ENCODE measurements at regions not wholly inside any gene's neighbourhood (a gene's known extent, or its start where the extent isn't known, plus 50 kb on each side); places are given as distances from the start of the nearest gene placed in this dataset.
A peak's percentile ranks its signal among the peaks of the same experiment; 100 is the strongest.

GRCh38 chrX:22634083-22634482, 361.4 kb downstream of the CBLL2 start:
- intact Hi-C loops (cut with micrococcal nuclease) = no loop called here
- no peak overlapping the region for H3K27ac ChIP-seq (ENCODE audit: low read depth, low read length)
- no peaks in the 10 kb centered on the region for H3K36me3 ChIP-seq (ENCODE audit: control insufficient read depth in 2 of 3, insufficient read depth in 3 of 3, low read length in 3 of 3)
- H3K4me1 Mint-ChIP-seq = no peaks in the 10 kb centered on the region
- no peaks in the 10 kb centered on the region for H3K27me3 Mint-ChIP-seq
- no peak for DNase-seq
- H3K4me3 Mint-ChIP-seq = no peak overlapping the region
- no peaks in the 10 kb centered on the region for H3K4me1 ChIP-seq (ENCODE audit: control insufficient read depth in 2 of 2, insufficient read depth in 2 of 2, low read length in 2 of 2)
- H3K36me3 Mint-ChIP-seq = no peaks in the 10 kb centered on the region
- H3K4me3 ChIP-seq (ENCODE audit: low read length) = no peak overlapping the region
- peaks cover 0 to 7% (median 0%) of the 10 kb centered on the region in 11 donors for H3K9me3 Mint-ChIP-seq
- no peak overlapping the region for H3K27ac Mint-ChIP-seq
- no peak for ATAC-seq
- CTCF ChIA-PET = no interaction called here
- no peaks in the 10 kb centered on the region for H3K9me3 ChIP-seq (ENCODE audit: control insufficient read depth in 2 of 3, low read length in 3 of 3)
- no peaks in the 10 kb centered on the region for H3K27me3 ChIP-seq (ENCODE audit: control insufficient read depth in 2 of 2, insufficient read depth in 2 of 2, low read length in 2 of 2)
- POLR2A ChIA-PET = no interaction called here

- intact Hi-C loops (cut with micrococcal nuclease) = no loop called here
- H3K4me1 Mint-ChIP-seq = no peaks in the 10 kb centered on the region
- H3K27me3 ChIP-seq (ENCODE audit: control insufficient read depth in 2 of 2, insufficient read depth in 2 of 2, low read length in 2 of 2) = no peaks in the 10 kb centered on the region
- DNase-seq (no peak), ATAC-seq (no peak)
- peaks cover 0 to 7% (median 0%) of the 10 kb centered on the region in 11 donors for H3K9me3 Mint-ChIP-seq
- POLR2A ChIA-PET = no interaction called here
- H3K36me3 ChIP-seq (ENCODE audit: control insufficient read depth in 2 of 3, insufficient read depth in 3 of 3, low read length in 3 of 3) = no peaks in the 10 kb centered on the region
- H3K4me3 ChIP-seq (ENCODE audit: low read length) = no peak overlapping the region
- H3K9me3 ChIP-seq (ENCODE audit: control insufficient read depth in 2 of 3, low read length in 3 of 3) = no peaks in the 10 kb centered on the region
- no peak overlapping the region for H3K27ac ChIP-seq (ENCODE audit: low read depth, low read length)
- no peaks in the 10 kb centered on the region for H3K36me3 Mint-ChIP-seq
- H3K27ac Mint-ChIP-seq = no peak overlapping the region
- no peak overlapping the region for H3K4me3 Mint-ChIP-seq
- H3K4me1 ChIP-seq (ENCODE audit: control insufficient read depth in 2 of 2, insufficient read depth in 2 of 2, low read length in 2 of 2) = no peaks in the 10 kb centered on the region
- CTCF ChIA-PET = no interaction called here
- no peaks in the 10 kb centered on the region for H3K27me3 Mint-ChIP-seq
Measured at GRCh38 chrX:22634751-22635150, 362.0 kb downstream of the CBLL2 start.

- no peaks in the 10 kb centered on the region for H3K4me1 ChIP-seq (ENCODE audit: control insufficient read depth in 2 of 2, insufficient read depth in 2 of 2, low read length in 2 of 2)
- POLR2A ChIA-PET = no interaction called here
- H3K27me3 Mint-ChIP-seq = no peaks in the 10 kb centered on the region
- peak overlapping the region in 1 of 10 donors; percentile 58 for H3K4me3 Mint-ChIP-seq
- no peaks in the 10 kb centered on the region for H3K9me3 ChIP-seq (ENCODE audit: control insufficient read depth in 2 of 3, low read length in 3 of 3)
- DNase-seq = no peak
- H3K27ac Mint-ChIP-seq = peak overlapping the region in 1 of 9 donors; percentile 51
- ATAC-seq = no peak
- no peaks in the 10 kb centered on the region for H3K4me1 Mint-ChIP-seq
- CTCF ChIA-PET = no interaction called here
- H3K27ac ChIP-seq (ENCODE audit: low read depth, low read length) = no peak overlapping the region
- no peaks in the 10 kb centered on the region for H3K36me3 ChIP-seq (ENCODE audit: control insufficient read depth in 2 of 3, insufficient read depth in 3 of 3, low read length in 3 of 3)
- peaks cover 0 to 3% (median 0%) of the 10 kb centered on the region in 11 donors for H3K9me3 Mint-ChIP-seq
- no peaks in the 10 kb centered on the region for H3K36me3 Mint-ChIP-seq
- no peaks in the 10 kb centered on the region for H3K27me3 ChIP-seq (ENCODE audit: control insufficient read depth in 2 of 2, insufficient read depth in 2 of 2, low read length in 2 of 2)
- no peak overlapping the region for H3K4me3 ChIP-seq (ENCODE audit: low read length)
- intact Hi-C loops (cut with micrococcal nuclease) = no loop called here
Measured at GRCh38 chrX:22648281-22648680, 351.5 kb upstream of the DDX53 start.

DNA sequence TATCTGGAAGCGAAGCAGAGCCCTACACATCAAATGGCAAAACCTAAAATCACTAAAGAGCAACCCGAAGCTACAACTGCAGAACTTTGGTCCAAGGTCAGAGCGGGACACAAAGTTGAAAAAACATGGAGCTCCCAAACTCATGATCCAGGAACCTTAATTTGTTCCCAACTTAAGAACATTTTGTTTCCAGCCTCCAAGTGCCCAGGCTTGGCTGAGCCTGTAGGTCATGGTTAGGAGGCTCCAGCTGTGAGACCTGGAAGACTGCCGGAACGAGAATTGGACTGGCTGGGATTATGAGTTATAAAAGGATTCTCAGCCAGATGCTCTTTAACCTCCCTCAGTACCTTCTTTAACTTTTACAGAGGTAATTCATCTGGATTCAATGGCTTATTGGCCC, 349.1 kb upstream of the DDX53 start:
- intact Hi-C loops (cut with micrococcal nuclease) = no loop called here
- Mint-ChIP-seq H3K27me3 (no peaks in the 10 kb centered on the region), H3K27ac (no peak overlapping the region), H3K9me3 (peaks cover 0 to 3% (median 0%) of the 10 kb centered on the region in 11 donors), H3K4me3 (no peak overlapping the region), H3K36me3 (no peaks in the 10 kb centered on the region), H3K4me1 (no peaks in the 10 kb centered on the region)
- Histone ChIP-seq H3K4me3 (ENCODE audit: low read length) (no peak overlapping the region), H3K9me3 (ENCODE audit: control insufficient read depth in 2 of 3, low read length in 3 of 3) (no peaks in the 10 kb centered on the region), H3K4me1 (ENCODE audit: control insufficient read depth in 2 of 2, insufficient read depth in 2 of 2, low read length in 2 of 2) (no peaks in the 10 kb centered on the region), H3K36me3 (ENCODE audit: control insufficient read depth in 2 of 3, insufficient read depth in 3 of 3, low read length in 3 of 3) (no peaks in the 10 kb centered on the region), H3K27me3 (ENCODE audit: control insufficient read depth in 2 of 2, insufficient read depth in 2 of 2, low read length in 2 of 2) (no peaks in the 10 kb centered on the region), H3K27ac (ENCODE audit: low read depth, low read length) (no peak overlapping the region)
- ATAC-seq (no peak), DNase-seq (no peak)
- CTCF ChIA-PET = no interaction called here
- POLR2A ChIA-PET = no interaction called here

- Histone ChIP-seq H3K4me1 (ENCODE audit: control insufficient read depth in 2 of 2, insufficient read depth in 2 of 2, low read length in 2 of 2) (no peaks in the 10 kb centered on the region), H3K36me3 (ENCODE audit: control insufficient read depth in 2 of 3, insufficient read depth in 3 of 3, low read length in 3 of 3) (no peaks in the 10 kb centered on the region), H3K27me3 (ENCODE audit: control insufficient read depth in 2 of 2, insufficient read depth in 2 of 2, low read length in 2 of 2) (no peaks in the 10 kb centered on the region), H3K27ac (ENCODE audit: low read depth, low read length) (no peak overlapping the region), H3K9me3 (ENCODE audit: control insufficient read depth in 2 of 3, low read length in 3 of 3) (no peaks in the 10 kb centered on the region), H3K4me3 (ENCODE audit: low read length) (no peak overlapping the region)
- Mint-ChIP-seq H3K4me3 (no peak overlapping the region), H3K4me1 (no peaks in the 10 kb centered on the region), H3K9me3 (peaks cover 0 to 3% (median 0%) of the 10 kb centered on the region in 11 donors), H3K36me3 (no peaks in the 10 kb centered on the region), H3K27ac (no peak overlapping the region), H3K27me3 (no peaks in the 10 kb centered on the region)
- intact Hi-C loops (cut with micrococcal nuclease) = no loop called here
- ATAC-seq = no peak
- POLR2A ChIA-PET = no interaction called here
- DNase-seq = no peak
- CTCF ChIA-PET = no interaction called here
Measured at GRCh38 chrX:22652596-22652995, 347.2 kb upstream of the DDX53 start.

- CTCF ChIA-PET = no interaction called here
- H3K4me1 Mint-ChIP-seq = no peaks in the 10 kb centered on the region
- no peaks in the 10 kb centered on the region for H3K9me3 ChIP-seq (ENCODE audit: control insufficient read depth in 2 of 3, low read length in 3 of 3)
- POLR2A ChIA-PET = no interaction called here
- H3K36me3 Mint-ChIP-seq = no peaks in the 10 kb centered on the region
- H3K9me3 Mint-ChIP-seq = peaks cover 0 to 5% (median 0%) of the 10 kb centered on the region in 11 donors
- no peak for DNase-seq
- no peaks in the 10 kb centered on the region for H3K4me1 ChIP-seq (ENCODE audit: control insufficient read depth in 2 of 2, insufficient read depth in 2 of 2, low read length in 2 of 2)
- intact Hi-C loops (cut with micrococcal nuclease) = no loop called here
- H3K4me3 ChIP-seq (ENCODE audit: low read length) = no peak overlapping the region
- H3K27me3 ChIP-seq (ENCODE audit: control insufficient read depth in 2 of 2, insufficient read depth in 2 of 2, low read length in 2 of 2) = no peaks in the 10 kb centered on the region
- no peak overlapping the region for H3K4me3 Mint-ChIP-seq
- H3K27me3 Mint-ChIP-seq = peaks cover 0 to 4% (median 0%) of the 10 kb centered on the region in 5 donors
- H3K36me3 ChIP-seq (ENCODE audit: control insufficient read depth in 2 of 3, insufficient read depth in 3 of 3, low read length in 3 of 3) = no peaks in the 10 kb centered on the region
- ATAC-seq = no peak
- no peak overlapping the region for H3K27ac Mint-ChIP-seq
- H3K27ac ChIP-seq (ENCODE audit: low read depth, low read length) = no peak overlapping the region
Measured at GRCh38 chrX:22660756-22661155, 339.0 kb upstream of the DDX53 start.

DNA sequence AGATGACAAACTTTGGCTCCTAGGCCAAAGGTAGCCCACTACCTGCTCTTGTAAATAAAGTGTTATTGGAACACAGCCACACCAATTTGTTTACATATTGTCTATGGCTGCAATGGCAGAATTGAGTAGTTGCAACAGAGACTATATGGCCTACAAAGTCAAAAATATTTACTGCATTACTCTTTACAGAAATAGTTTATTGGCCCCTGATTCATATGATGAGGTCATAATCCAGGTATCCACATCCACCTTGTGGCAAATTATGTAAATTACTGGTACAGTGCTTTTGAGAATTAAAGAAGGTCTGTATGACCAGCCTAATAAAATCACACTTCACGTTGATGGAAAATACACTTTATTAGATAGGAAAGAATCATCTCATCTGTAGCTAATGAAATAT, 337.0 kb upstream of the DDX53 start:
- Histone ChIP-seq H3K27ac (ENCODE audit: low read depth, low read length) (no peak overlapping the region), H3K27me3 (ENCODE audit: control insufficient read depth in 2 of 2, insufficient read depth in 2 of 2, low read length in 2 of 2) (no peaks in the 10 kb centered on the region), H3K36me3 (ENCODE audit: control insufficient read depth in 2 of 3, insufficient read depth in 3 of 3, low read length in 3 of 3) (no peaks in the 10 kb centered on the region), H3K4me3 (ENCODE audit: low read length) (no peak overlapping the region), H3K4me1 (ENCODE audit: control insufficient read depth in 2 of 2, insufficient read depth in 2 of 2, low read length in 2 of 2) (no peaks in the 10 kb centered on the region), H3K9me3 (ENCODE audit: control insufficient read depth in 2 of 3, low read length in 3 of 3) (no peaks in the 10 kb centered on the region)
- Mint-ChIP-seq H3K27ac (no peak overlapping the region), H3K36me3 (no peaks in the 10 kb centered on the region), H3K4me1 (no peaks in the 10 kb centered on the region), H3K27me3 (peaks cover 0 to 4% (median 0%) of the 10 kb centered on the region in 5 donors), H3K9me3 (peaks cover 0 to 5% (median 0%) of the 10 kb centered on the region in 11 donors), H3K4me3 (no peak overlapping the region)
- intact Hi-C loops (cut with micrococcal nuclease) = no loop called here
- ChIA-PET CTCF (no interaction called here), POLR2A (no interaction called here)
- DNase-seq = no peak
- no peak for ATAC-seq

All from naive thymus-derived CD4-positive, alpha-beta T cell (primary cell).